ENCODE measurements at regions not wholly inside any gene's neighbourhood (a gene's known extent, or its start where the extent isn't known, plus 50 kb on each side); places are given as distances from the start of the nearest gene placed in this dataset.
A peak's percentile ranks its signal among the peaks of the same experiment; 100 is the strongest.

- H3K36me3 ChIP-seq (ENCODE audit: insufficient read depth), result no peaks in the 10 kb centered on the region
- 48% methylated on average over 4 of the region's 4 CpGs for whole genome bisulfite sequencing
- no peak overlapping the region for H3K4me3 ChIP-seq (ENCODE audit: low read depth, low read length)
- H3K4me1 ChIP-seq (ENCODE audit: insufficient read depth), result no peaks in the 10 kb centered on the region
- no peak overlapping the region for H3K27ac ChIP-seq (ENCODE audit: low read depth)
- peak; percentile 11 for DNase-seq (ENCODE audit: extremely low spot score)
Measured at GRCh38 chr2:122851972-122852531, 1096.6 kb downstream of the TSN start.

- Histone ChIP-seq H3K27ac (ENCODE audit: low read depth) (no peak overlapping the region), H3K4me1 (ENCODE audit: insufficient read depth) (no peaks in the 10 kb centered on the region), H3K4me3 (ENCODE audit: low read depth, low read length) (no peak overlapping the region), H3K36me3 (ENCODE audit: insufficient read depth) (no peaks in the 10 kb centered on the region)
- no peak for DNase-seq (ENCODE audit: extremely low spot score)
- WGBS, result 89% methylated on average over 5 of the region's 5 CpGs
Measured at GRCh38 chr2:122856696-122857095, 1101.2 kb downstream of the TSN start.

- no peaks in the 10 kb centered on the region for H3K36me3 ChIP-seq (ENCODE audit: insufficient read depth)
- no peaks in the 10 kb centered on the region for H3K4me1 ChIP-seq (ENCODE audit: insufficient read depth)
- 89% methylated on average over 2 of the region's 2 CpGs for WGBS
- no peak for DNase-seq (ENCODE audit: extremely low spot score)
- no peak overlapping the region for H3K4me3 ChIP-seq (ENCODE audit: low read depth, low read length)
- H3K27ac ChIP-seq (ENCODE audit: low read depth), result no peak overlapping the region
Measured at GRCh38 chr2:122858075-122858702, 1102.7 kb downstream of the TSN start.

- DNase-seq (ENCODE audit: extremely low spot score), result no peak
- H3K4me3 ChIP-seq (ENCODE audit: low read depth, low read length), result no peak overlapping the region
- no peak overlapping the region for H3K27ac ChIP-seq (ENCODE audit: low read depth)
- 87% methylated on average over 5 of the region's 5 CpGs for WGBS
- no peaks in the 10 kb centered on the region for H3K36me3 ChIP-seq (ENCODE audit: insufficient read depth)
- H3K4me1 ChIP-seq (ENCODE audit: insufficient read depth), result no peaks in the 10 kb centered on the region
Measured at GRCh38 chr2:122858813-122859212, 1103.4 kb downstream of the TSN start.

- no peak overlapping the region for H3K4me3 ChIP-seq (ENCODE audit: low read depth, low read length)
- no peaks in the 10 kb centered on the region for H3K36me3 ChIP-seq (ENCODE audit: insufficient read depth)
- WGBS, result 97% methylated on average over 9 of the region's 9 CpGs
- no peaks in the 10 kb centered on the region for H3K4me1 ChIP-seq (ENCODE audit: insufficient read depth)
- no peak for DNase-seq (ENCODE audit: extremely low spot score)
- H3K27ac ChIP-seq (ENCODE audit: low read depth), result no peak overlapping the region
Measured at GRCh38 chr2:122859260-122859659, 1103.8 kb downstream of the TSN start.

- Histone ChIP-seq H3K4me1 (ENCODE audit: insufficient read depth) (no peaks in the 10 kb centered on the region), H3K36me3 (ENCODE audit: insufficient read depth) (no peaks in the 10 kb centered on the region), H3K27ac (ENCODE audit: low read depth) (no peak overlapping the region), H3K4me3 (ENCODE audit: low read depth, low read length) (no peak overlapping the region)
- DNase-seq (ENCODE audit: extremely low spot score), result no peak
- 83% methylated on average over 3 of the region's 3 CpGs for WGBS
Measured at GRCh38 chr2:122863532-122863931, 1108.1 kb downstream of the TSN start.

GRCh38 chr2:122864728-122865127, 1109.3 kb downstream of the TSN start:
- Histone ChIP-seq H3K36me3 (ENCODE audit: insufficient read depth) (no peaks in the 10 kb centered on the region), H3K27ac (ENCODE audit: low read depth) (no peak overlapping the region), H3K4me1 (ENCODE audit: insufficient read depth) (no peaks in the 10 kb centered on the region), H3K4me3 (ENCODE audit: low read depth, low read length) (no peak overlapping the region)
- 76% methylated on average over 3 of the region's 3 CpGs for WGBS
- no peak for DNase-seq (ENCODE audit: extremely low spot score)

- Histone ChIP-seq H3K36me3 (ENCODE audit: insufficient read depth) (no peaks in the 10 kb centered on the region), H3K4me3 (ENCODE audit: low read depth, low read length) (no peak overlapping the region), H3K27ac (ENCODE audit: low read depth) (no peak overlapping the region), H3K4me1 (ENCODE audit: insufficient read depth) (no peaks in the 10 kb centered on the region)
- no peak for DNase-seq (ENCODE audit: extremely low spot score)
Measured at GRCh38 chr2:122866095-122866494, 1110.6 kb downstream of the TSN start.

GRCh38 chr2:122867941-122868340, 1112.5 kb downstream of the TSN start:
- H3K27ac ChIP-seq (ENCODE audit: low read depth), result no peak overlapping the region
- no peak overlapping the region for H3K4me3 ChIP-seq (ENCODE audit: low read depth, low read length)
- H3K4me1 ChIP-seq (ENCODE audit: insufficient read depth), result no peaks in the 10 kb centered on the region
- WGBS, result 39% methylated on average over 3 of the region's 3 CpGs
- no peaks in the 10 kb centered on the region for H3K36me3 ChIP-seq (ENCODE audit: insufficient read depth)
- DNase-seq (ENCODE audit: extremely low spot score), result no peak

- Histone ChIP-seq H3K36me3 (ENCODE audit: insufficient read depth) (no peaks in the 10 kb centered on the region), H3K4me1 (ENCODE audit: insufficient read depth) (no peaks in the 10 kb centered on the region), H3K4me3 (ENCODE audit: low read depth, low read length) (no peak overlapping the region), H3K27ac (ENCODE audit: low read depth) (no peak overlapping the region)
- no peak for DNase-seq (ENCODE audit: extremely low spot score)
- 89% methylated on average over 6 of the region's 6 CpGs for WGBS
Measured at GRCh38 chr2:122868646-122869275, 1113.3 kb downstream of the TSN start.

- H3K36me3 ChIP-seq (ENCODE audit: insufficient read depth), result no peaks in the 10 kb centered on the region
- no peak for DNase-seq (ENCODE audit: extremely low spot score)
- H3K4me1 ChIP-seq (ENCODE audit: insufficient read depth), result no peaks in the 10 kb centered on the region
- 80% methylated on average over 2 of the region's 2 CpGs for WGBS
- H3K27ac ChIP-seq (ENCODE audit: low read depth), result no peak overlapping the region
- H3K4me3 ChIP-seq (ENCODE audit: low read depth, low read length), result no peak overlapping the region
Measured at GRCh38 chr2:122873951-122874350, 1118.5 kb downstream of the TSN start.

- no peak overlapping the region for H3K4me3 ChIP-seq (ENCODE audit: low read depth, low read length)
- no peak for DNase-seq (ENCODE audit: extremely low spot score)
- H3K4me1 ChIP-seq (ENCODE audit: insufficient read depth), result no peaks in the 10 kb centered on the region
- H3K36me3 ChIP-seq (ENCODE audit: insufficient read depth), result no peaks in the 10 kb centered on the region
- 77% methylated on average over 5 of the region's 5 CpGs for WGBS
- no peak overlapping the region for H3K27ac ChIP-seq (ENCODE audit: low read depth)
Measured at GRCh38 chr2:122875091-122875865, 1119.8 kb downstream of the TSN start.

GRCh38 chr2:122883849-122884248, 1128.4 kb downstream of the TSN start:
- H3K36me3 ChIP-seq (ENCODE audit: insufficient read depth), result no peaks in the 10 kb centered on the region
- no peak overlapping the region for H3K4me3 ChIP-seq (ENCODE audit: low read depth, low read length)
- H3K4me1 ChIP-seq (ENCODE audit: insufficient read depth), result no peaks in the 10 kb centered on the region
- WGBS, result 74% methylated on average over 5 of the region's 5 CpGs
- no peak for DNase-seq (ENCODE audit: extremely low spot score)
- H3K27ac ChIP-seq (ENCODE audit: low read depth), result no peak overlapping the region

- no peak for DNase-seq (ENCODE audit: extremely low spot score)
- H3K4me1 ChIP-seq (ENCODE audit: insufficient read depth), result no peaks in the 10 kb centered on the region
- no peak overlapping the region for H3K27ac ChIP-seq (ENCODE audit: low read depth)
- WGBS, result 86% methylated on average over 3 of the region's 3 CpGs
- H3K36me3 ChIP-seq (ENCODE audit: insufficient read depth), result no peaks in the 10 kb centered on the region
- H3K4me3 ChIP-seq (ENCODE audit: low read depth, low read length), result no peak overlapping the region
Measured at GRCh38 chr2:122884889-122885288, 1129.4 kb downstream of the TSN start.

All from urinary bladder (tissue), 3 donors.